GM20000 (cell line): ENCODE measurements at regions not wholly inside any gene's neighbourhood (a gene's known extent, or its start where the extent isn't known, plus 50 kb on each side); places are given as distances from the start of the nearest gene placed in this dataset.

Experiments used
- DNase-seq: peaks from one replicate; pipeline ENCODE4 v3.0.0; 2012; ENCODE audit warnings: low spot score
- CTCF ChIP-seq: IDR thresholded peaks from 2 replicates; pipeline ENCODE4 v1.5.1; 2012; ENCODE audit warnings: mild to moderate bottlenecking, control low read depth; ENCODE audit errors: extremely low read depth, missing control alignments

DNA sequence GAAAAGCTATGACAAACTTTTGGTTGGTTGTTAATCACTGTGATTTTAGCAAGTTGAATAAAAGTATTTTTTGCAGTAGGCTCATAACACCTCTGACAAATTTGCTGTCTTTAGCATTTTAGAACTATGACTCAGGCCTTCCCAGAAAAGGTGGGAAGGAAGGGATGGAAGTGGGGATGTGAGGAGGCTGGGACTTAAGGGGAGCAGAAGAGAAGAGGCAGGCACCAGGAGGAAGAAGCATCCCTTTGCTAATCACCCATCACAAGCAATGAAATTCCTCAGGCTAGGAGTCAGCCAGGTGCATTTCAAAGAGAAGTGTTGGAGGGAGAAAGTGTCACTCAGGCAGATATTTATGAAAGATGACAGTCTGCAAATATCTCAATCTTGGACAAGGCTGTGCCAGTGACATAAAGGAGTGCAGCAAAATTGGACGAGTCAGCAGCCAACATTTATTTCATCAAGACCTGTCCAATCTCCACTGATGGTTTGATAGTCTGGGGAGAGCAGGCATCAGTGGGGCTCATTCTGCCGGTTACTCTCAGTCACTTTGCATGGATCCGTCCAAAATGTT lies 337.3 kb upstream of the ARRDC4 start:
- TF ChIP-seq CTCF: no peak

GRCh38 chr15:97627634-97628033 lies 332.9 kb upstream of the ARRDC4 start:
- no peak for TF ChIP-seq CTCF
- DNase-seq: no peak

More for the DNA sequence above, 337.3 kb upstream of the ARRDC4 start:
- no peak for DNase-seq

- TF ChIP-seq CTCF: no peak
- DNase-seq: no peak
These were observed 314.7 kb upstream of the ARRDC4 start for GRCh38 chr15:97645758-97646157.

DNA sequence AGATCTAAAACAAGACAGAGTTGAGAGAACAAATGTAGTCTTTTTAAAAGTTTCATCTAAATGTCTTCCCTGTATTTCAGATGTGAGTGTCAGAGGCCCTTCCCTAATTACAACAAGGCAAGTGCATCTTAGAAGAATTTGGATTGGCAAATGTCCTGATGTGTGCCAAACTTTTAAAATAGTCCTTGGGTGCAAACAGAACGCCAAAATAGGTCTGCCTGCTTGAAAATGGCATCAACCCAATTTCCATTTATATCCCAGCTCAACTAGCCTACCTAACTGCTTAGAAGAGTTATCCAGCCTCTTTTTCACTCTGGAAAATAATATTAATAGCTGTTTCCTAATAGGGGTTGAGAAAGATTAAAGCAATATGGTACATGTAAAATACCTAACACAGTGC lies 311.8 kb upstream of the ARRDC4 start:
- TF ChIP-seq CTCF: no peak
- no peak for DNase-seq

GRCh38 chr15:97652041-97652440 lies 308.5 kb upstream of the ARRDC4 start:
- no peak for DNase-seq
- no peak for TF ChIP-seq CTCF

DNA sequence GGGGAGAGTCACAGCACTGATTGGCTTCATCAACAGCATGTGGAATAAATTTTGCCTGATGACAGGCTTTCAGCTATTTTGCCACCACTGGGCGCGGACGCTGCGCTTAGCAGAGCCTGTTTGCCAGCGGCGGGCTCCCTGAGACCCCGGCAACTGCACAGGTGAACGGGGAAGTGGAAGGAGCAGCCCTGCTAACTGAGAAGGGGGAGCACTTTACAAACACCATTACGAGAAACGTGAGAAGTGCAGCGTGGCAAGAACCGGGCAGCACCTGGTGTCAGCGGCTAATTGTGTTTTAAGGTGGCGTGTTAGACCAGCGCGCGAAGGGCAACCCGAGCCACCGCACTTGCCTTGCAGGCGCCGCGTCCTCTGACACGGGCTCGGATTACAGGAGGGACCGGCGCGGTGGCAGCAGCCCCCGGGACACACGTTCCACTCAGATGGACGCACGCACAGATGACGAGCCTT lies 307.8 kb upstream of the ARRDC4 start:
- no peak for DNase-seq

DNA sequence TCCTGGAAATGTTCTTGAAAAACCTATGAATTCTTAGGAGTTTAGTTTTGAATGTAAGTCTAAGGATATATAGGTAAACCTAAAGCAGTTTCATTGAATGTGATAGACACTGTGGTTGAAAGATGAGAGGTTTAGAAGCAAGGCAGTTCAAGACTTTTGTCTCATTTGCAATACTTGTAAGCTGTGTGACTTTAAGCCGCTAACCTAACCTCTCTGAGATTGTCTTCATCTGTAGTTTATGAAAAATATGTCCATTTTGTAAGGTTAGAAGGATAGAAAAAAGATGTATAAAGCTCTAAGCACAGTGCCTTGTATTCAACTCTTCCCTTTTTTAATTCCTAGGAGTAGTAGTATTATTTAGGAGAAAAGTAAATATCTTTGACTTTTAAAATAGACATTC lies 306.6 kb upstream of the ARRDC4 start:
- no peak for TF ChIP-seq CTCF
- no peak for DNase-seq

More for the DNA sequence above, 307.8 kb upstream of the ARRDC4 start:
- no peak for TF ChIP-seq CTCF
